Thymus (tissue), 11 donors: ENCODE measurements at regions not wholly inside any gene's neighbourhood (a gene's known extent, or its start where the extent isn't known, plus 50 kb on each side); places are given as distances from the start of the nearest gene placed in this dataset.

Source experiments
- DNase-seq, 9 donors: peaks; one replicate each; pipeline ENCODE4 v3.0.0-alpha.2; 2013; ENCODE audit warnings: low spot score in 9 of 9, low read depth in 6 of 9, missing footprints in 1 of 9
- H3K27ac ChIP-seq, 2 donors: one replicate each; pipeline ENCODE4 v1.5.1; 2013; ENCODE audit warnings: control low read depth in 1 of 2, low read depth in 1 of 2, low read length in 1 of 2, mild to moderate bottlenecking in 1 of 2, moderate library complexity in 1 of 2
- H3K27me3 ChIP-seq, 2 donors: one replicate each; pipeline ENCODE4 v1.5.1; 2013; ENCODE audit warnings: low read length in 1 of 2; ENCODE audit not compliant: control insufficient read depth in 2 of 2, insufficient read depth in 1 of 2
- H3K36me3 ChIP-seq, 2 donors: one replicate each; pipeline ENCODE4 v1.5.1; 2013; ENCODE audit warnings: low read length in 1 of 2, mild to moderate bottlenecking in 1 of 2, moderate library complexity in 1 of 2; ENCODE audit not compliant: control insufficient read depth in 2 of 2, insufficient read depth in 2 of 2
- H3K4me1 ChIP-seq, 2 donors: one replicate each; pipeline ENCODE4 v1.5.1; 2013; ENCODE audit warnings: low read length in 2 of 2; ENCODE audit not compliant: control insufficient read depth in 2 of 2, insufficient read depth in 2 of 2
- H3K4me3 ChIP-seq, 2 donors: one replicate each; pipeline ENCODE4 v1.5.1; 2013; ENCODE audit warnings: low read length in 2 of 2, control low read depth in 1 of 2, mild to moderate bottlenecking in 1 of 2
- H3K9me3 ChIP-seq, 2 donors: one replicate each; pipeline ENCODE4 v1.5.1; 2013; ENCODE audit warnings: low read length in 1 of 2, mild to moderate bottlenecking in 1 of 2; ENCODE audit not compliant: control insufficient read depth in 2 of 2, insufficient read depth in 1 of 2
- WGBS: extraction: QIAGEN DNeasy Blood & Tissue Kit; methylation state at CpG from one replicate; pipeline ENCODE4 v1.1.7; 2013; 5-methylcytosine and 5-hydroxymethylcytosine counted together
- donor health status: healthy.

- H3K4me3 ChIP-seq = no peak overlapping the region
- H3K27ac ChIP-seq = no peak overlapping the region
- H3K9me3 ChIP-seq = no peaks in the 10 kb centered on the region
- no peaks in the 10 kb centered on the region for H3K27me3 ChIP-seq
- H3K4me1 ChIP-seq = no peaks in the 10 kb centered on the region
- no peak for DNase-seq
- no peaks in the 10 kb centered on the region for H3K36me3 ChIP-seq
- 91% methylated on average over 9 of the region's 9 CpGs for WGBS
Observed at GRCh38 chr19:31745731-31746130, 396.5 kb upstream of the TSHZ3 start.

- no peak overlapping the region for H3K27ac ChIP-seq
- H3K27me3 ChIP-seq = no peaks in the 10 kb centered on the region
- 92% methylated on average over 8 of the region's 8 CpGs for WGBS
- no peaks in the 10 kb centered on the region for H3K4me1 ChIP-seq
- no peaks in the 10 kb centered on the region for H3K9me3 ChIP-seq
- no peak for DNase-seq
- H3K36me3 ChIP-seq = no peaks in the 10 kb centered on the region
- H3K4me3 ChIP-seq = no peak overlapping the region
Observed at GRCh38 chr19:31749231-31749630, 400.0 kb upstream of the TSHZ3 start.

- Histone ChIP-seq H3K36me3 (no peaks in the 10 kb centered on the region), H3K4me1 (no peaks in the 10 kb centered on the region), H3K4me3 (no peak overlapping the region), H3K27me3 (no peaks in the 10 kb centered on the region), H3K9me3 (no peaks in the 10 kb centered on the region), H3K27ac (no peak overlapping the region)
- DNase-seq = no peak
- 94% methylated on average over 4 of the region's 4 CpGs for WGBS
Observed at GRCh38 chr19:31759359-31759758, 410.1 kb upstream of the TSHZ3 start.

- no peak overlapping the region for H3K4me3 ChIP-seq
- WGBS = 69% methylated on average over 15 of the region's 15 CpGs
- H3K27ac ChIP-seq = no peak overlapping the region
- no peaks in the 10 kb centered on the region for H3K36me3 ChIP-seq
- H3K27me3 ChIP-seq = no peaks in the 10 kb centered on the region
- no peaks in the 10 kb centered on the region for H3K4me1 ChIP-seq
- H3K9me3 ChIP-seq = no peaks in the 10 kb centered on the region
- DNase-seq = no peak
Observed at GRCh38 chr19:31761281-31761913, 412.2 kb upstream of the TSHZ3 start.

GRCh38 chr19:31770223-31770622 lies 421.0 kb upstream of the TSHZ3 start:
- Histone ChIP-seq H3K27ac (no peak overlapping the region), H3K36me3 (no peaks in the 10 kb centered on the region), H3K4me1 (no peaks in the 10 kb centered on the region), H3K27me3 (no peaks in the 10 kb centered on the region), H3K4me3 (no peak overlapping the region), H3K9me3 (no peaks in the 10 kb centered on the region)
- DNase-seq = no peak
- 87% methylated on average over 4 of the region's 4 CpGs for WGBS

- H3K27ac ChIP-seq = no peak overlapping the region
- H3K4me3 ChIP-seq = no peak overlapping the region
- no peaks in the 10 kb centered on the region for H3K9me3 ChIP-seq
- no peaks in the 10 kb centered on the region for H3K36me3 ChIP-seq
- no peaks in the 10 kb centered on the region for H3K27me3 ChIP-seq
- no peak for DNase-seq
- 92% methylated on average over 5 of the region's 5 CpGs for WGBS
- H3K4me1 ChIP-seq = no peaks in the 10 kb centered on the region
Observed at GRCh38 chr19:31772915-31773314, 423.7 kb upstream of the TSHZ3 start.

- H3K4me3 ChIP-seq = no peak overlapping the region
- no peaks in the 10 kb centered on the region for H3K9me3 ChIP-seq
- H3K27ac ChIP-seq = no peak overlapping the region
- H3K27me3 ChIP-seq = no peaks in the 10 kb centered on the region
- no peak for DNase-seq
- WGBS = 84% methylated on average over 4 of the region's 4 CpGs
- no peaks in the 10 kb centered on the region for H3K4me1 ChIP-seq
- H3K36me3 ChIP-seq = no peaks in the 10 kb centered on the region
Observed at GRCh38 chr19:31781542-31781941, 432.3 kb upstream of the TSHZ3 start.

GRCh38 chr19:31783592-31783991 lies 434.4 kb upstream of the TSHZ3 start:
- no peak overlapping the region for H3K4me3 ChIP-seq
- no peaks in the 10 kb centered on the region for H3K9me3 ChIP-seq
- H3K27me3 ChIP-seq = no peaks in the 10 kb centered on the region
- no peaks in the 10 kb centered on the region for H3K4me1 ChIP-seq
- H3K27ac ChIP-seq = no peak overlapping the region
- 91% methylated on average over 9 of the region's 9 CpGs for WGBS
- no peak for DNase-seq
- H3K36me3 ChIP-seq = no peaks in the 10 kb centered on the region

GRCh38 chr19:31784671-31785101 lies 435.4 kb upstream of the TSHZ3 start:
- Histone ChIP-seq H3K4me1 (no peaks in the 10 kb centered on the region), H3K9me3 (no peaks in the 10 kb centered on the region), H3K36me3 (no peaks in the 10 kb centered on the region), H3K27me3 (no peaks in the 10 kb centered on the region), H3K27ac (no peak overlapping the region), H3K4me3 (no peak overlapping the region)
- no peak for DNase-seq
- WGBS = 80% methylated on average over 3 of the region's 3 CpGs

- no peak for DNase-seq
- Histone ChIP-seq H3K27me3 (no peaks in the 10 kb centered on the region), H3K4me1 (no peaks in the 10 kb centered on the region), H3K9me3 (no peaks in the 10 kb centered on the region), H3K4me3 (no peak overlapping the region), H3K36me3 (no peaks in the 10 kb centered on the region), H3K27ac (no peak overlapping the region)
- 88% methylated on average over 4 of the region's 4 CpGs for WGBS
Observed at GRCh38 chr19:31801611-31802010, 452.4 kb upstream of the TSHZ3 start.
